Keratinocyte (primary cell): ENCODE measurements at regions not wholly inside any gene's neighbourhood (a gene's known extent, or its start where the extent isn't known, plus 50 kb on each side); places are given as distances from the start of the nearest gene placed in this dataset.
"Not testable (repeated sequence)": the region's sequence is repeated elsewhere in the genome, so short reads cannot be mapped to it uniquely, and the experiment has no call there.

ENCODE experiments used
- DNase-seq: peaks from one replicate; pipeline ENCODE4 v3.0.0-alpha.2; 2011; ENCODE audit warnings: low read depth, missing footprints, low spot score
- FAIRE-seq: peaks from 2 replicates; lab custom pipeline; 2011; peaks lifted over from hg19 to GRCh38; lab: Jason Lieb, UNC
- H2AFZ ChIP-seq: 2 replicates; pipeline ENCODE4 v1.6.0; 2012; ENCODE audit warnings: low read length, control low read depth, inconsistent platforms; ENCODE audit not compliant: control insufficient read depth
- H3K27ac ChIP-seq: 2 replicates; pipeline ENCODE4 v1.5.1; 2011; ENCODE audit warnings: low read length; ENCODE audit not compliant: control insufficient read depth, insufficient read depth
- H3K27me3 ChIP-seq: 3 replicates; pipeline ENCODE4 v1.6.0; 2011; ENCODE audit warnings: low read length; ENCODE audit not compliant: control insufficient read depth, insufficient read depth; ENCODE audit errors: extremely low read depth
- H3K36me3 ChIP-seq, 2 experiments: 2 replicates in 1 of 2; 3 replicates in 1 of 2; pipeline ENCODE4 v1.5.1; 2011; ENCODE audit warnings: low read length in 2 of 2, mild to moderate bottlenecking in 1 of 2; ENCODE audit not compliant: control insufficient read depth in 2 of 2, insufficient read depth in 2 of 2; ENCODE audit errors: extremely low read depth in 1 of 2
- H3K4me1 ChIP-seq: 3 replicates; pipeline ENCODE4 v1.5.1; 2011; ENCODE audit warnings: low read length; ENCODE audit not compliant: control insufficient read depth, insufficient read depth; ENCODE audit errors: extremely low read depth
- H3K4me2 ChIP-seq: 3 replicates; pipeline ENCODE4 v1.6.0; 2011; ENCODE audit warnings: low read depth, low read length; ENCODE audit not compliant: control insufficient read depth, insufficient read depth; ENCODE audit errors: extremely low read depth
- H3K4me3 ChIP-seq, 3 experiments: fragments of 200-600 bp in 1 of 3; sonication (generic) in 1 of 3; 2 replicates in 2 of 3; 3 replicates in 1 of 3; pipeline ENCODE4 v1.5.1; 2011 to 2016; ENCODE audit warnings: low read length in 3 of 3, mild to moderate bottlenecking in 3 of 3, control low read depth in 2 of 3, inconsistent platforms in 1 of 3, low read depth in 1 of 3, mixed read lengths in 1 of 3, mixed run types in 1 of 3, moderate library complexity in 1 of 3; ENCODE audit not compliant: control insufficient read depth in 2 of 3, insufficient read depth in 2 of 3; ENCODE audit errors: extremely low read depth in 1 of 3
- H3K79me2 ChIP-seq: 2 replicates; pipeline ENCODE4 v1.6.0; 2012; ENCODE audit warnings: low read length; ENCODE audit not compliant: control insufficient read depth, insufficient read depth
- H3K9ac ChIP-seq: 3 replicates; pipeline ENCODE4 v1.6.0; 2011; ENCODE audit warnings: low read length; ENCODE audit not compliant: control insufficient read depth, insufficient read depth; ENCODE audit errors: extremely low read depth
- H3K9me1 ChIP-seq: 3 replicates; pipeline ENCODE4 v1.6.0; 2011; ENCODE audit warnings: low read length; ENCODE audit not compliant: control insufficient read depth, insufficient read depth; ENCODE audit errors: extremely low read depth
- H3K9me3 ChIP-seq: 2 replicates; pipeline ENCODE4 v1.5.1; 2012; ENCODE audit warnings: low read depth, low read length; ENCODE audit not compliant: control insufficient read depth
- H4K20me1 ChIP-seq: 3 replicates; pipeline ENCODE4 v1.6.0; 2011; ENCODE audit warnings: low read length; ENCODE audit not compliant: control insufficient read depth, insufficient read depth; ENCODE audit errors: extremely low read depth
- CTCF ChIP-seq, 3 experiments: IDR thresholded peaks in 1 of 3; conservative IDR thresholded peaks in 1 of 3; optimal IDR thresholded peaks in 1 of 3; 2 replicates in 2 of 3; 3 replicates in 1 of 3; pipeline versions ENCODE3 to v1.5.1; 2011; ENCODE audit warnings: low read length in 3 of 3, mild to moderate bottlenecking in 3 of 3, moderate library complexity in 2 of 3, control low read depth in 1 of 3, inconsistent platforms in 1 of 3; ENCODE audit not compliant: insufficient read depth in 2 of 3; ENCODE audit errors: extremely low read depth in 1 of 3
- dilution Hi-C: fragments of 300-500 bp; cut with MboI; formaldehyde crosslinking; loops from one replicate; pipeline ENCODE4 v1.7.0; 2020; ENCODE audit warnings: low sequenced_read_pairs; ENCODE audit not compliant: extremely low pct_ligation_motif_present
- small RNA-seq, 3 experiments: library from RNA; depleted of rRNA; stranded (forward); fragments of <200 nt; gene quantifications; one replicate each; pipeline ENCODE3, GENCODE V24; 2012; ENCODE audit warnings: low read depth in 3 of 3, low replicate concordance in 1 of 3; ENCODE audit not compliant: insufficient read length in 3 of 3

- H3K9ac ChIP-seq, H3K4me2 ChIP-seq, FAIRE-seq, H3K79me2 ChIP-seq, H2AFZ ChIP-seq, dilution Hi-C loops, H3K27ac ChIP-seq, H3K4me3 ChIP-seq, H4K20me1 ChIP-seq, H3K36me3 ChIP-seq, DNase-seq, H3K27me3 ChIP-seq, H3K4me1 ChIP-seq, H3K9me1 ChIP-seq, H3K9me3 ChIP-seq: not testable (repeated sequence)
- TF ChIP-seq CTCF (optimal IDR thresholded peaks at IDR 0.05 in 1 of 3, IDR thresholded peaks at IDR 0.05 in 1 of 3, conservative IDR thresholded peaks at IDR 0.05 in 1 of 3; ENCODE audit: extremely low read depth in 1 of 3, insufficient read depth in 2 of 3, low read length in 3 of 3): peak in 1 of 3 experiments; percentile 13
Observed at GRCh38 chr2:94797235-94797634, 74.0 kb upstream of the TEKT4 start.

Small RNA genes in the stretch of these regions (small RNA-seq; reads per million reads assigned to genes)
- 0 reads per million in 3 experiments for gene CNN2P11
